ENCODE measurements at regions not wholly inside any gene's neighbourhood (a gene's known extent, or its start where the extent isn't known, plus 50 kb on each side); places are given as distances from the start of the nearest gene placed in this dataset.

- TF ChIP-seq EZH2 (IDR thresholded peaks at IDR 0.05) = no peak
- TF ChIP-seq POLR2AphosphoS5 (IDR thresholded peaks at IDR 0.05; ENCODE audit: borderline replicate concordance, low read depth, low read length) = no peak
These were observed 731.7 kb downstream of the RFPL4B start for GRCh38 chr6:113078791-113079190.

All from SK-N-MC (cell line).